Tibial nerve (tissue), 3 donors: ENCODE measurements at regions not wholly inside any gene's neighbourhood (a gene's known extent, or its start where the extent isn't known, plus 50 kb on each side); places are given as distances from the start of the nearest gene placed in this dataset.

Experiments
- POLR2A ChIP-seq, 2 donors: fragments of 450-650 bp; IDR thresholded peaks; one replicate each; pipeline ENCODE4 v1.6.1; 2017; ENCODE audit warnings: antibody characterized with exemption in 2 of 2, mild to moderate bottlenecking in 2 of 2, moderate library complexity in 2 of 2
- TF ChIP-seq, protein P1 (sequence below), 5 experiments: fragments of 200-600 bp in 3 of 5; fragments of 450-650 bp in 2 of 5; sonication (generic) in 3 of 5; IDR thresholded peaks; one replicate each; pipeline ENCODE4 v1.5.1; 2016 to 2019; ENCODE audit warnings: antibody characterized with exemption in 5 of 5, mild to moderate bottlenecking in 3 of 5, moderate library complexity in 2 of 5

DNA sequence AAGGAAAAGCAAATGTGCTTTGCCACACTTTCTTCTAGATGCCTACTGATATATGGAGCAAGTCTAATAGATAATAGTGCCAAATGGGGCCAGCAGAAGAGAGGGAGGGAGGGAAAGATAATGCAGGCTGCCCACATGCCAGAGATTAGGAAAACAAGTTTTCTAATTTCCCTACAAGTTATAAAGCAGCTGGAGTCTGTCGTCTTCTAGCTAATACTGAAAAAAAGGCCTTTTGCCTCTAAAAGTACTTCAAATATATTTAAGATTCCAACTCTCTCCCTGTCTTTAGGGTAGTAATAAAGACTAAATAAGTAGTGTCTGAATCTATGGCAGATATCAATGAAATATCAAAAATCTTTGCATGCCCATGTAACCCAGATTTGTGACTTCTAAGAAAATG lies 632.0 kb upstream of the MIR17HG start:
- TF ChIP-seq, protein P1, sequence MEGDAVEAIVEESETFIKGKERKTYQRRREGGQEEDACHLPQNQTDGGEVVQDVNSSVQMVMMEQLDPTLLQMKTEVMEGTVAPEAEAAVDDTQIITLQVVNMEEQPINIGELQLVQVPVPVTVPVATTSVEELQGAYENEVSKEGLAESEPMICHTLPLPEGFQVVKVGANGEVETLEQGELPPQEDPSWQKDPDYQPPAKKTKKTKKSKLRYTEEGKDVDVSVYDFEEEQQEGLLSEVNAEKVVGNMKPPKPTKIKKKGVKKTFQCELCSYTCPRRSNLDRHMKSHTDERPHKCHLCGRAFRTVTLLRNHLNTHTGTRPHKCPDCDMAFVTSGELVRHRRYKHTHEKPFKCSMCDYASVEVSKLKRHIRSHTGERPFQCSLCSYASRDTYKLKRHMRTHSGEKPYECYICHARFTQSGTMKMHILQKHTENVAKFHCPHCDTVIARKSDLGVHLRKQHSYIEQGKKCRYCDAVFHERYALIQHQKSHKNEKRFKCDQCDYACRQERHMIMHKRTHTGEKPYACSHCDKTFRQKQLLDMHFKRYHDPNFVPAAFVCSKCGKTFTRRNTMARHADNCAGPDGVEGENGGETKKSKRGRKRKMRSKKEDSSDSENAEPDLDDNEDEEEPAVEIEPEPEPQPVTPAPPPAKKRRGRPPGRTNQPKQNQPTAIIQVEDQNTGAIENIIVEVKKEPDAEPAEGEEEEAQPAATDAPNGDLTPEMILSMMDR (IDR thresholded peaks at IDR 0.05): no peak
- TF ChIP-seq POLR2A (IDR thresholded peaks at IDR 0.05): no peak
